HepG2 (cell line): ENCODE measurements at regions not wholly inside any gene's neighbourhood (a gene's known extent, or its start where the extent isn't known, plus 50 kb on each side); places are given as distances from the start of the nearest gene placed in this dataset.

Experiments used
- PHF5A ChIP-seq: IDR thresholded peaks from one replicate; pipeline ENCODE4 v1.6.1; 2018; ENCODE audit warnings: low read depth, missing genetic modification reagents; ENCODE audit not compliant: unreplicated experiment
- RAD21 ChIP-seq: fragments of 450-650 bp; formaldehyde crosslinking; IDR thresholded peaks from 2 replicates; pipeline ENCODE4 v1.5.0; 2020; ENCODE audit warnings: mild to moderate bottlenecking
- RBM39 ChIP-seq: fragments of 200-400 bp; formaldehyde crosslinking; IDR thresholded peaks from one replicate; pipeline ENCODE4 v1.6.1; 2018; ENCODE audit warnings: antibody characterized with exemption, mild to moderate bottlenecking, low read depth, low read length; ENCODE audit not compliant: poor library complexity, severe bottlenecking
- SALL1 ChIP-seq: sonication (generic); formaldehyde crosslinking; IDR thresholded peaks from 2 replicates; pipeline ENCODE4 v1.8.0; 2022; ENCODE audit warnings: mild to moderate bottlenecking, missing genetic modification reagents
- SALL2 ChIP-seq: sonication (generic); formaldehyde crosslinking; IDR thresholded peaks from 2 replicates; pipeline ENCODE4 v1.8.1; 2023; ENCODE audit warnings: mild to moderate bottlenecking, missing genetic modification reagents, inconsistent platforms
- SP4 ChIP-seq: sonication (generic); formaldehyde crosslinking; IDR thresholded peaks from 2 replicates; pipeline ENCODE4 v1.8.1; 2023; ENCODE audit warnings: mild to moderate bottlenecking, missing genetic modification reagents
- SUZ12 ChIP-seq: fragments of 150-350 bp; IDR thresholded peaks from 2 replicates; pipeline ENCODE4 v1.6.1; 2014; ENCODE audit warnings: low read depth, low read length
- TBP ChIP-seq: sonication (generic); formaldehyde crosslinking; IDR thresholded peaks from 2 replicates; pipeline ENCODE4 v1.5.0; 2020; ENCODE audit warnings: missing genetic modification reagents
- U2AF2 ChIP-seq: fragments of 200-400 bp; formaldehyde crosslinking; IDR thresholded peaks from 2 replicates; pipeline ENCODE4 v1.6.1; 2017; ENCODE audit warnings: low read depth, mild to moderate bottlenecking, low read length
- ZNF564 ChIP-seq: sonication (generic); formaldehyde crosslinking; IDR thresholded peaks from 2 replicates; pipeline ENCODE4 v1.8.1; 2023; ENCODE audit warnings: mild to moderate bottlenecking, missing genetic modification reagents
- TF ChIP-seq, protein P1 (sequence below): sonication (generic); formaldehyde crosslinking; IDR thresholded peaks from 2 replicates; pipeline ENCODE4 v1.4.0; 2020; ENCODE audit warnings: missing genetic modification reagents, borderline replicate concordance
- TF ChIP-seq, protein P2 (sequence below): sonication (generic); formaldehyde crosslinking; IDR thresholded peaks from 2 replicates; pipeline ENCODE4 v1.5.0; 2020; ENCODE audit warnings: mild to moderate bottlenecking, missing genetic modification reagents, moderate library complexity

DNA sequence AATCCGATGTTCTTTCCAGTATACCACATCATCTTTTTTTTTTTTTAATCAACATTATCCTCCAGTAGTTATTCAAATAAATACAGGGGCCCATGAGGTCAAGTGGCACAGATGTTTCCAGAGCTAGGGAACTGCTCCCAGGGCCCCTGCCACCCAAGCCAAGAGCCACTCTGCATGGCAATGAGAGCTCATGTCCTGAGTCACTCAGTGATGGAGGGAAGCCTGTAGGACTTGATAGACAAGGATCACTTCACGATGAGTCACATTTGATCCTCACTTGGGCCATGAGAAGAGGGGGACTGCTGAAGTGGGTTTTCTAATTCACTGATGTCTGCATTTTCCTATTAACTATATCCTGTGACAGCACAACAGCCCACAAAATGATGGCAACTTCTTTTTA is 127.0 kb upstream of the PKDCC start:
- TF ChIP-seq ZNF564 (no peak), RBM39 (no peak), TBP (CRISPR knock-in tag) (no peak), U2AF2 (no peak), SUZ12 (no peak), SP4 (CRISPR knock-in tag) (no peak), RAD21 (no peak), PHF5A (no peak), SALL1 (no peak), SALL2 (no peak)
- TF ChIP-seq, protein P1, sequence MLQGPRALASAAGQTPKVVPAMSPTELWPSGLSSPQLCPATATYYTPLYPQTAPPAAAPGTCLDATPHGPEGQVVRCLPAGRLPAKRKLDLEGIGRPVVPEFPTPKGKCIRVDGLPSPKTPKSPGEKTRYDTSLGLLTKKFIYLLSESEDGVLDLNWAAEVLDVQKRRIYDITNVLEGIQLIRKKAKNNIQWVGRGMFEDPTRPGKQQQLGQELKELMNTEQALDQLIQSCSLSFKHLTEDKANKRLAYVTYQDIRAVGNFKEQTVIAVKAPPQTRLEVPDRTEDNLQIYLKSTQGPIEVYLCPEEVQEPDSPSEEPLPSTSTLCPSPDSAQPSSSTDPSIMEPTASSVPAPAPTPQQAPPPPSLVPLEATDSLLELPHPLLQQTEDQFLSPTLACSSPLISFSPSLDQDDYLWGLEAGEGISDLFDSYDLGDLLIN (CRISPR knock-in tag): no peak
- TF ChIP-seq, protein P2, sequence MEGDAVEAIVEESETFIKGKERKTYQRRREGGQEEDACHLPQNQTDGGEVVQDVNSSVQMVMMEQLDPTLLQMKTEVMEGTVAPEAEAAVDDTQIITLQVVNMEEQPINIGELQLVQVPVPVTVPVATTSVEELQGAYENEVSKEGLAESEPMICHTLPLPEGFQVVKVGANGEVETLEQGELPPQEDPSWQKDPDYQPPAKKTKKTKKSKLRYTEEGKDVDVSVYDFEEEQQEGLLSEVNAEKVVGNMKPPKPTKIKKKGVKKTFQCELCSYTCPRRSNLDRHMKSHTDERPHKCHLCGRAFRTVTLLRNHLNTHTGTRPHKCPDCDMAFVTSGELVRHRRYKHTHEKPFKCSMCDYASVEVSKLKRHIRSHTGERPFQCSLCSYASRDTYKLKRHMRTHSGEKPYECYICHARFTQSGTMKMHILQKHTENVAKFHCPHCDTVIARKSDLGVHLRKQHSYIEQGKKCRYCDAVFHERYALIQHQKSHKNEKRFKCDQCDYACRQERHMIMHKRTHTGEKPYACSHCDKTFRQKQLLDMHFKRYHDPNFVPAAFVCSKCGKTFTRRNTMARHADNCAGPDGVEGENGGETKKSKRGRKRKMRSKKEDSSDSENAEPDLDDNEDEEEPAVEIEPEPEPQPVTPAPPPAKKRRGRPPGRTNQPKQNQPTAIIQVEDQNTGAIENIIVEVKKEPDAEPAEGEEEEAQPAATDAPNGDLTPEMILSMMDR (CRISPR knock-in tag): no peak
